NT2/D1 (cell line): ENCODE measurements at regions not wholly inside any gene's neighbourhood (a gene's known extent, or its start where the extent isn't known, plus 50 kb on each side); places are given as distances from the start of the nearest gene placed in this dataset.

ENCODE experiments used
- SUZ12 ChIP-seq: IDR thresholded peaks from 2 replicates; pipeline ENCODE4 v1.6.1; 2011; ENCODE audit not compliant: insufficient read length, insufficient read depth; ENCODE audit errors: extremely low read depth
- YY1 ChIP-seq: IDR thresholded peaks from 2 replicates; pipeline ENCODE4 v1.6.1; 2011; ENCODE audit not compliant: insufficient read length, insufficient read depth
- ZNF274 ChIP-seq: IDR thresholded peaks from 2 replicates; pipeline ENCODE4 v1.6.1; 2011; ENCODE audit warnings: mild to moderate bottlenecking, low read depth, low read length

DNA sequence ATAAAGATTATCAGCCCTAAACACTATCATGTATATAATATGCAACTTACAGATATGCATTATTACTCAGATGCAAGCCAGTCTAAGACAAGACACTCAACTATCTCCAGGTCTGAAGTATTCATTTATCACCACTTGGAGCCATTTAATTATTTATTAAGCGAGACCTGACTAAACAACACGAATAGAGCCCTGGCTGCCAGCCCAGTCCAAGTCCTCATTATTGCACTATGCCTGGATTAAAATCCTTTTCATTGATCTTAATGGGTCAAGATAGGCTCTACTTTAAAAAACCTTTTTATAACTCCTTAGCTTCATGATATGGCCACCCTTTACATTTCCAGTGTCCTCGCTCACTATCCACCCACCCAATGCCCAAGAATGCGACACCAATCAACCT is 183.1 kb upstream of the MARCKS start:
- TF ChIP-seq YY1 (no peak), ZNF274 (no peak), SUZ12 (no peak)
